K562 (cell line): ENCODE measurements at regions not wholly inside any gene's neighbourhood (a gene's known extent, or its start where the extent isn't known, plus 50 kb on each side); places are given as distances from the start of the nearest gene placed in this dataset.
A peak's percentile ranks its signal among the peaks of the same experiment; 100 is the strongest.

Experiments used
- CTCF ChIP-seq, 3 experiments: IDR thresholded peaks in 2 of 3; conservative IDR thresholded peaks in 1 of 3; 2 replicates each; pipeline ENCODE4 v1.5.1; 2011 to 2012; ENCODE audit warnings: low read length in 3 of 3, mild to moderate bottlenecking in 3 of 3, control low read depth in 2 of 3, improper control_type of control experiment in 1 of 3, inconsistent platforms in 1 of 3, low read depth in 1 of 3, mixed read lengths in 1 of 3, moderate library complexity in 1 of 3; ENCODE audit not compliant: insufficient read depth in 2 of 3
- ESRRA ChIP-seq: fragments of 450-650 bp; IDR thresholded peaks from 2 replicates; pipeline ENCODE4 v1.6.1; 2014; ENCODE audit warnings: low read depth, mild to moderate bottlenecking, moderate library complexity, borderline replicate concordance
- FOXJ3 ChIP-seq: sonication (generic); formaldehyde crosslinking; IDR thresholded peaks from 2 replicates; pipeline ENCODE4 v1.4.0; 2020; ENCODE audit warnings: mild to moderate bottlenecking, missing genetic modification reagents
- MAFK ChIP-seq: IDR thresholded peaks from 2 replicates; pipeline ENCODE4 v1.6.1; 2011; ENCODE audit warnings: low read length, improper control_type of control experiment
- MBD2 ChIP-seq: sonication (generic); IDR thresholded peaks from 2 replicates; pipeline ENCODE4 v1.6.1; 2016; ENCODE audit warnings: low read depth, borderline replicate concordance
- MTA3 ChIP-seq: fragments of 450-650 bp; formaldehyde crosslinking; IDR thresholded peaks from 2 replicates; pipeline ENCODE4 v1.6.1; 2017; ENCODE audit warnings: mild to moderate bottlenecking, borderline replicate concordance
- NKRF ChIP-seq: fragments of 450-650 bp; IDR thresholded peaks from 2 replicates; pipeline ENCODE4 v1.6.1; 2016; ENCODE audit warnings: borderline replicate concordance
- RAD51 ChIP-seq: fragments of 450-650 bp; IDR thresholded peaks from 2 replicates; pipeline ENCODE4 v1.7.1; 2016; ENCODE audit warnings: low read depth, mild to moderate bottlenecking, borderline replicate concordance
- STAT5A ChIP-seq: IDR thresholded peaks from 2 replicates; pipeline ENCODE4 v1.6.1; 2012; ENCODE audit warnings: low read length, inconsistent platforms, borderline replicate concordance
- THAP12 ChIP-seq: fragments of 250-450 bp; sonication (Bioruptor Pico); IDR thresholded peaks from 2 replicates; pipeline ENCODE4 v1.9.0; 2021; ENCODE audit warnings: mild to moderate bottlenecking, inconsistent platforms
- ZBTB17 ChIP-seq: fragments of 450-650 bp; formaldehyde crosslinking; IDR thresholded peaks from 2 replicates; pipeline ENCODE4 v1.4.0; 2020; ENCODE audit warnings: mild to moderate bottlenecking
- ZNF263 ChIP-seq: sonication (generic); formaldehyde crosslinking; IDR thresholded peaks from 2 replicates; pipeline ENCODE4 v1.8.0; 2022; ENCODE audit warnings: mild to moderate bottlenecking, missing genetic modification reagents, borderline replicate concordance
- TF ChIP-seq, protein P1 (sequence below): fragments of 450-650 bp; IDR thresholded peaks from 2 replicates; pipeline ENCODE4 v1.6.1; 2017; ENCODE audit warnings: mild to moderate bottlenecking, moderate library complexity

- TF ChIP-seq NKRF (no peak), MAFK (no peak), ESRRA (no peak), THAP12 (CRISPR knock-in tag) (no peak), STAT5A (no peak), RAD51 (no peak), FOXJ3 (no peak), ZNF263 (CRISPR knock-in tag) (no peak), MTA3 (no peak), ZBTB17 (CRISPR knock-in tag) (no peak), CTCF (IDR thresholded peaks at IDR 0.05 in 2 of 3, conservative IDR thresholded peaks at IDR 0.05 in 1 of 3; ENCODE audit: insufficient read depth in 2 of 3, low read depth in 1 of 3, low read length in 3 of 3) (0 out of 6 replicates have a peak, but pooled peaks of 1 of the 3 experiments have one; percentile 2), MBD2 (no peak)
- TF ChIP-seq, protein P1, sequence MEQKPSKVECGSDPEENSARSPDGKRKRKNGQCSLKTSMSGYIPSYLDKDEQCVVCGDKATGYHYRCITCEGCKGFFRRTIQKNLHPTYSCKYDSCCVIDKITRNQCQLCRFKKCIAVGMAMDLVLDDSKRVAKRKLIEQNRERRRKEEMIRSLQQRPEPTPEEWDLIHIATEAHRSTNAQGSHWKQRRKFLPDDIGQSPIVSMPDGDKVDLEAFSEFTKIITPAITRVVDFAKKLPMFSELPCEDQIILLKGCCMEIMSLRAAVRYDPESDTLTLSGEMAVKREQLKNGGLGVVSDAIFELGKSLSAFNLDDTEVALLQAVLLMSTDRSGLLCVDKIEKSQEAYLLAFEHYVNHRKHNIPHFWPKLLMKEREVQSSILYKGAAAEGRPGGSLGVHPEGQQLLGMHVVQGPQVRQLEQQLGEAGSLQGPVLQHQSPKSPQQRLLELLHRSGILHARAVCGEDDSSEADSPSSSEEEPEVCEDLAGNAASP, result no peak
- TF ChIP-seq, all 486 proteins: peak for 4
Observed at GRCh38 chr16:85187447-85187846, 75.2 kb upstream of the CIBAR2 start (continued).
